ENCODE measurements at regions not wholly inside any gene's neighbourhood (a gene's known extent, or its start where the extent isn't known, plus 50 kb on each side); places are given as distances from the start of the nearest gene placed in this dataset.

DNA sequence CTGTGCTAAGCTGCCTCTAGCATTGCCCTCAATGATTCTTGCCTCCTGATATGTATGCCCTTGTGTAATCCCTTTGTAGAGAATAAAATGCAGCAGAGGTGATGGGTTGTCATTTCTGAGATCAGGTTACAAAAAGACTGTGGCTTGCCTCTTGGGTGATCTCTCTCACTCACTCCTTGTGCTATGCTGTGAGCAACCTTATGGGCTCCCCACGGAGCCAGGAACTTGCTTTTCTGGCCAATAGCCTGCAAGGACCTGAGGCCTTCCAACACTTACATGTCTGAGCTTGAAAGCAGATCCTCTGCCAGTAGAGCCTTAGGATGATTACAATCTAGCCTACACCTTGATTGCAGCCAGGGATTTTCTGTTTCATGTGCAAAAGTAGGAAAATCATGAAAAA, 123.1 kb upstream of the XIRP2 start:
- Histone ChIP-seq H3K9me3 (no peaks in the 10 kb centered on the region), H3K36me3 (no peaks in the 10 kb centered on the region), H3K4me1 (ENCODE audit: control insufficient read depth in 1 of 2, low read depth in 2 of 2) (no peaks in the 10 kb centered on the region), H3K27me3 (replicated peaks; ENCODE audit: insufficient read depth) (no peaks in the 10 kb centered on the region), H3K4me3 (no peak overlapping the region), H3K27ac (no peak overlapping the region)
- TF ChIP-seq CTCF (IDR thresholded peaks at IDR 0.05): no peak
- no peak for ATAC-seq (ENCODE audit: insufficient number of reproducible peaks, low FRiP score, low read depth)
- no peak for DNase-seq (ENCODE audit: low spot score)

- H3K9me3 ChIP-seq: no peaks in the 10 kb centered on the region
- TF ChIP-seq CTCF (IDR thresholded peaks at IDR 0.05): no peak
- H3K27me3 ChIP-seq (replicated peaks; ENCODE audit: insufficient read depth): no peaks in the 10 kb centered on the region
- DNase-seq (ENCODE audit: low spot score): no peak
- no peak overlapping the region for H3K4me3 ChIP-seq
- no peaks in the 10 kb centered on the region for H3K4me1 ChIP-seq (ENCODE audit: control insufficient read depth in 1 of 2, low read depth in 2 of 2)
- H3K36me3 ChIP-seq: no peaks in the 10 kb centered on the region
- no peak overlapping the region for H3K27ac ChIP-seq
- no peak for ATAC-seq (ENCODE audit: insufficient number of reproducible peaks, low FRiP score, low read depth)
Observed at GRCh38 chr2:166764702-166765101, 123.6 kb upstream of the XIRP2 start.

DNA sequence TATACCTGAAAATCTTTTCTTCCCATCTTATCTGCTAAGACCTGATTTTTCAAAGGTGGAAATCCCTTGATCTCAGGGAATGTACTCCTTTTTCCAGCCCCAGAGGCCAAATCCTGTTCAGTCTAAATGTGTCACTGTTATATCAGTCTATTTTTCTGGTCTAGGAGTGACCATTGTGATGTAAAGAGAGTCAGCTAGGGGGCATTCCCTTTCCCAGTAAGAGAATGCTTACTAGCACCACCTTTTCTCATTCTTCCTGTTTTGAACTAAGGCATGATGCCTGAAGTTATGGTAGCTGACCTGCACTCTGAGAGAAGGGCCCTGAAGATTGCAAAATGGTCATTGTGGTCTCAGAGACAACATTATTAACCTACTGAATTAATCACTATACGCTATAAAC, 124.1 kb upstream of the XIRP2 start:
- Histone ChIP-seq H3K36me3 (no peaks in the 10 kb centered on the region), H3K27me3 (replicated peaks; ENCODE audit: insufficient read depth) (no peaks in the 10 kb centered on the region), H3K4me3 (no peak overlapping the region), H3K27ac (no peak overlapping the region), H3K4me1 (ENCODE audit: control insufficient read depth in 1 of 2, low read depth in 2 of 2) (no peaks in the 10 kb centered on the region), H3K9me3 (no peaks in the 10 kb centered on the region)
- DNase-seq (ENCODE audit: low spot score): no peak
- TF ChIP-seq CTCF (IDR thresholded peaks at IDR 0.05): no peak
- no peak for ATAC-seq (ENCODE audit: insufficient number of reproducible peaks, low FRiP score, low read depth)

- DNase-seq (ENCODE audit: low spot score) (no peak), ATAC-seq (ENCODE audit: insufficient number of reproducible peaks, low FRiP score, low read depth) (no peak)
- H3K4me1 ChIP-seq (ENCODE audit: control insufficient read depth in 1 of 2, low read depth in 2 of 2): no peaks in the 10 kb centered on the region
- H3K27ac ChIP-seq: no peak overlapping the region
- H3K27me3 ChIP-seq (replicated peaks; ENCODE audit: insufficient read depth): no peaks in the 10 kb centered on the region
- H3K4me3 ChIP-seq: no peak overlapping the region
- H3K9me3 ChIP-seq: no peaks in the 10 kb centered on the region
- H3K36me3 ChIP-seq: no peaks in the 10 kb centered on the region
- no peak for TF ChIP-seq CTCF (IDR thresholded peaks at IDR 0.05)
Observed at GRCh38 chr2:166762746-166763145, 125.5 kb upstream of the XIRP2 start.

DNA sequence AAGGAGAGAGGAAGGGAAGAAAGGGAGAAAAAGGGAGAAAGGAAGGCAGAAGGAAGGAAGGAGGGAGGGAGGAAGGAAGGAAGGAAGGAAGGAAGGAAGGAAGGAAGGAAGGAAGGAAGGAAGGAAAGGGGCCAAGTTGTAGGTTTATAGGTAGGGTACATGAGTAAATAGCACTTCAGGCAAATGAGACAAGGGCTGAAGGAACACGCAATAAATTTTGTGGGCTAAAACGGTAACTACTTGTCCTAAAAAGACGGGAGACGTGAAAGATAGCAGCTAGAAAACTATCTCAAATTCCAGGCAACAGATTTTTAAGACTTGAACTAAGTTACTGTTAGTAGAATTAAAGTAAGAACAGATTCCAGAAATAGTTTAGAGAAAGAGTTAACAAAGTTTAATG, 129.3 kb upstream of the XIRP2 start:
- Histone ChIP-seq H3K4me3 (no peak overlapping the region), H3K27me3 (replicated peaks; ENCODE audit: insufficient read depth) (no peaks in the 10 kb centered on the region), H3K4me1 (ENCODE audit: control insufficient read depth in 1 of 2, low read depth in 2 of 2) (no peaks in the 10 kb centered on the region), H3K27ac (no peak overlapping the region), H3K36me3 (no peaks in the 10 kb centered on the region), H3K9me3 (no peaks in the 10 kb centered on the region)
- TF ChIP-seq CTCF (IDR thresholded peaks at IDR 0.05): no peak
- DNase-seq (ENCODE audit: low spot score): no peak
- ATAC-seq (ENCODE audit: insufficient number of reproducible peaks, low FRiP score, low read depth): no peak
